DND-41 (cell line): ENCODE measurements at regions not wholly inside any gene's neighbourhood (a gene's known extent, or its start where the extent isn't known, plus 50 kb on each side); places are given as distances from the start of the nearest gene placed in this dataset.

ENCODE experiments used
- ATAC-seq: fragments of 200-7000 bp; cut with Tn5 transposase; 3 replicates; pipeline ENCODE4 v1.9.1; 2021; ENCODE audit warnings: low read depth; ENCODE audit not compliant: insufficient read depth
- DNase-seq: peaks from one replicate; pipeline ENCODE4 v3.0.0-alpha.2; 2020
- H2AFZ ChIP-seq: 2 replicates; pipeline ENCODE4 v1.6.0; 2012; ENCODE audit warnings: low read depth, low read length
- H3K27ac ChIP-seq: 2 replicates; pipeline ENCODE4 v1.5.1; 2012; ENCODE audit warnings: low read length, inconsistent platforms
- H3K27me3 ChIP-seq: fragments of 200-600 bp; sonication (generic); 2 replicates; pipeline ENCODE4 v1.6.0; 2012; ENCODE audit warnings: low read length, mild to moderate bottlenecking, inconsistent platforms; ENCODE audit not compliant: insufficient read depth, poor library complexity
- H3K36me3 ChIP-seq: 2 replicates; pipeline ENCODE4 v1.5.1; 2012; ENCODE audit warnings: low read length, inconsistent platforms; ENCODE audit not compliant: insufficient read depth
- H3K4me1 ChIP-seq: 2 replicates; pipeline ENCODE4 v1.5.1; 2012; ENCODE audit warnings: mild to moderate bottlenecking, low read length; ENCODE audit not compliant: insufficient read depth
- H3K4me2 ChIP-seq: 2 replicates; pipeline ENCODE4 v1.6.0; 2012; ENCODE audit warnings: mild to moderate bottlenecking, moderate library complexity, low read length, inconsistent platforms; ENCODE audit not compliant: insufficient read depth
- H3K4me3 ChIP-seq, 2 experiments: fragments of 200-600 bp in 1 of 2; shearing (Covaris generic) in 1 of 2; 2 replicates each; pipeline ENCODE4 v1.5.1; 2012 to 2016; ENCODE audit warnings: inconsistent platforms in 2 of 2, low read length in 2 of 2, mild to moderate bottlenecking in 2 of 2, low read depth in 1 of 2, moderate library complexity in 1 of 2
- H3K79me2 ChIP-seq: 2 replicates; pipeline ENCODE4 v1.6.0; 2012; ENCODE audit warnings: low read length, inconsistent platforms; ENCODE audit not compliant: insufficient read depth
- H3K9ac ChIP-seq: 2 replicates; pipeline ENCODE4 v1.6.0; 2012; ENCODE audit warnings: low read depth, mild to moderate bottlenecking, inconsistent platforms, low read length, moderate library complexity
- H3K9me3 ChIP-seq: 2 replicates; pipeline ENCODE4 v1.5.1; 2012; ENCODE audit warnings: low read length, moderate library complexity, mild to moderate bottlenecking, inconsistent platforms; ENCODE audit not compliant: insufficient read depth, severe bottlenecking
- H4K20me1 ChIP-seq: 2 replicates; pipeline ENCODE4 v1.6.0; 2012; ENCODE audit warnings: low read length; ENCODE audit not compliant: insufficient read depth
- EZH2 ChIP-seq: IDR thresholded peaks from 3 replicates; pipeline ENCODE4 v1.6.1; 2012; ENCODE audit warnings: borderline replicate concordance, low read depth, mild to moderate bottlenecking, moderate library complexity, low read length, inconsistent platforms; ENCODE audit not compliant: severe bottlenecking
- TF ChIP-seq, protein P1 (sequence below): IDR thresholded peaks from 2 replicates; pipeline ENCODE4 v1.5.1; 2012; ENCODE audit warnings: borderline replicate concordance, low read length, moderate library complexity, mild to moderate bottlenecking; ENCODE audit not compliant: poor library complexity, severe bottlenecking; ENCODE audit errors: extremely low read depth

DNA sequence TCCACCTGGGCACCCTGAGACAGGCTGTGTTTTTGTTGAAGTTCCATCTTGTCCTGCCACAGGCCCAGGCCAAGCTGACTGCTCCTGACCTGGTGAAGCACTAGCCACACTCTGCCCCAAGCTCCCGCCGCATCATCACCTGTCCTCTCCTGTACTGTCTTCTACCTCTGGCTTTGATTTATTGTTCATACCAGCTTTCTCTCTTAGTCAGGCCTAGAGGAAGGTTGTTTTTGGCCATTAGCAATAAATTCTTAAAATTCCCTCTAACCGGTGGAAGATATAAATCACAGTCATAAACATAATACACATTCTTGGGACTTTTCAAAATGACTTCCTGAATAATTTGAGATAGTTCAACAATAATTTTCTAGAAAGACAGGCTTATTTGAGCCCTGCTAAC, 169.4 kb downstream of the DAD1 start:
- DNase-seq: no peak
- H3K4me1 ChIP-seq: peaks cover 35% of the 10 kb centered on the region
- no peaks in the 10 kb centered on the region for H3K9me3 ChIP-seq
- no peak for ATAC-seq
- H4K20me1 ChIP-seq: no peaks in the 10 kb centered on the region
- H3K36me3 ChIP-seq: no peaks in the 10 kb centered on the region
- TF ChIP-seq, protein P1, sequence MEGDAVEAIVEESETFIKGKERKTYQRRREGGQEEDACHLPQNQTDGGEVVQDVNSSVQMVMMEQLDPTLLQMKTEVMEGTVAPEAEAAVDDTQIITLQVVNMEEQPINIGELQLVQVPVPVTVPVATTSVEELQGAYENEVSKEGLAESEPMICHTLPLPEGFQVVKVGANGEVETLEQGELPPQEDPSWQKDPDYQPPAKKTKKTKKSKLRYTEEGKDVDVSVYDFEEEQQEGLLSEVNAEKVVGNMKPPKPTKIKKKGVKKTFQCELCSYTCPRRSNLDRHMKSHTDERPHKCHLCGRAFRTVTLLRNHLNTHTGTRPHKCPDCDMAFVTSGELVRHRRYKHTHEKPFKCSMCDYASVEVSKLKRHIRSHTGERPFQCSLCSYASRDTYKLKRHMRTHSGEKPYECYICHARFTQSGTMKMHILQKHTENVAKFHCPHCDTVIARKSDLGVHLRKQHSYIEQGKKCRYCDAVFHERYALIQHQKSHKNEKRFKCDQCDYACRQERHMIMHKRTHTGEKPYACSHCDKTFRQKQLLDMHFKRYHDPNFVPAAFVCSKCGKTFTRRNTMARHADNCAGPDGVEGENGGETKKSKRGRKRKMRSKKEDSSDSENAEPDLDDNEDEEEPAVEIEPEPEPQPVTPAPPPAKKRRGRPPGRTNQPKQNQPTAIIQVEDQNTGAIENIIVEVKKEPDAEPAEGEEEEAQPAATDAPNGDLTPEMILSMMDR: no peak
- no peak for TF ChIP-seq EZH2
- no peak overlapping the region for H2AFZ ChIP-seq
- no peak overlapping the region for H3K9ac ChIP-seq
- H3K4me3 ChIP-seq: no peak overlapping the region
- no peak overlapping the region for H3K4me2 ChIP-seq
- H3K27ac ChIP-seq: no peak overlapping the region
- no peaks in the 10 kb centered on the region for H3K79me2 ChIP-seq
- no peaks in the 10 kb centered on the region for H3K27me3 ChIP-seq

DNA sequence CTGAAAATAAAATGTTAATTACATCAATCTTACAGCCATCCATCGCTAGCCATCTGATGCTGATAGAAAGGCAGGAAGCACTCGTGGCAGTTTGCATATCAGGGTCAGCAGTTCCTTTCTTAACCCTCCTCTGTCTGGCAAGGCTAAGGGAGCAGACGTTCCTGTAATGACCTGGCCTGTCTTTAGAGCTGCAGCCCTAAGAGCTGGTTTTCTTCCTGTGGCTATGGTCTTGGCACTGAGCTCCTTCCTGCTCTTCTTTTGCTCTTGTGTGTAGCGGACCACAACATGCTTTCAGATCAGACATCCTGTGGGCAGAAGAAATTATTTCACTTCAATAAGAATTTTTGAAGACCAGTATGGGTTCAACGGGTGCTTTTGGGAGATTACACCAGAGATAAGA, 170.4 kb downstream of the DAD1 start:
- Histone ChIP-seq H3K4me3 (no peak overlapping the region), H3K4me2 (no peak overlapping the region), H3K9ac (no peak overlapping the region), H4K20me1 (no peaks in the 10 kb centered on the region), H3K9me3 (no peaks in the 10 kb centered on the region), H3K79me2 (no peaks in the 10 kb centered on the region), H3K36me3 (no peaks in the 10 kb centered on the region), H3K27ac (peak overlapping the region; percentile 44), H3K4me1 (peaks cover 35% of the 10 kb centered on the region), H2AFZ (peak overlapping the region; percentile 8; the same call in 1 of the 2 replicates), H3K27me3 (no peaks in the 10 kb centered on the region)
- DNase-seq: peak; percentile 22
- TF ChIP-seq, protein P1: no peak
- no peak for TF ChIP-seq EZH2
- ATAC-seq: peak; percentile 74

DNA sequence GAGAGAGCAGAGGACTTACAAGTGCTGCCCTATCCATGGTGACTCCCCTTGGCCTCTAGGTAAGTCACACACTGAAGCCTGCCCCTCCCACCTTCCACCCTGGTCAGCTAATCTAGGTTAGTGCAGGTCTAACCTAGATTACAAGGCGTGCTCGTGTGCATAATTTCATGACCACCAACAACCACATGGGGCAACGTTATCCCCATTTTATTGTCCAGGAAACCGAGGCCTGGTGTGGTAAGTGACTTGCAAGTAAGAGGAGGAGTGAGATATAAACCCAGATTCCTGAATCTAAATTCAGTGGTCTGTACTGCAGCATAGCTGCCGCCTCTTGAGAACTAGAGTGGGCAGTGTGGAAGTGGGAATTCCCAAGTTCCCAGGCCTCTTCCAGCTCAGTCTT, 171.1 kb downstream of the DAD1 start:
- H3K4me3 ChIP-seq: no peak overlapping the region
- H3K79me2 ChIP-seq: no peaks in the 10 kb centered on the region
- TF ChIP-seq, protein P1: no peak
- no peak for TF ChIP-seq EZH2
- no peak overlapping the region for H2AFZ ChIP-seq
- no peaks in the 10 kb centered on the region for H3K27me3 ChIP-seq
- H3K36me3 ChIP-seq: no peaks in the 10 kb centered on the region
- no peak overlapping the region for H3K9ac ChIP-seq
- peaks cover 41% of the 10 kb centered on the region for H3K4me1 ChIP-seq
- no peaks in the 10 kb centered on the region for H3K9me3 ChIP-seq
- DNase-seq (peak; percentile 21), ATAC-seq (peak; percentile 29; the same call in 2 of the 3 replicates)
- H3K4me2 ChIP-seq: no peak overlapping the region
- peak overlapping the region; percentile 44 for H3K27ac ChIP-seq
- H4K20me1 ChIP-seq: no peaks in the 10 kb centered on the region

DNA sequence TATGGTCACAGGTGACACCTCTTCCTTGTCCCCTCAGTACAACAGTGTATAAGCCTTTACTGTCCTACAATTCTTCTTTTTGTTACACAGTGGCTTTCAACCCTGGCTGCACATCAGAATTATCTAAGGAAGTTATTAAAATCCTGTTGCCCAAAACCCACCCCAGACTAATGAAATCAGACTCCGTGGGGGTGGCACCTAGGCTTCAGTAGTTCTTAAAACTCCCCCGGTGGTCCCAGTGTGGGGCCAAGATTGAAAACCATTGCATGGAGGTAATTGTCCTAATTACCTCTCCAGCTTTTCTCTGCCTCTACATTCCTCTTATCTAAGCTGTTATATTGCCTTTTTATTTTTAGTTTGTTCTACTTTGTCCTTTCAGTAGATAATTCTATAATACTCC, 172.8 kb downstream of the DAD1 start:
- Histone ChIP-seq H4K20me1 (no peaks in the 10 kb centered on the region), H3K9me3 (no peaks in the 10 kb centered on the region), H3K27me3 (no peaks in the 10 kb centered on the region), H2AFZ (no peak overlapping the region), H3K9ac (no peak overlapping the region), H3K79me2 (no peaks in the 10 kb centered on the region), H3K4me3 (no peak overlapping the region), H3K4me2 (no peak overlapping the region), H3K4me1 (peaks cover 47% of the 10 kb centered on the region), H3K27ac (no peak overlapping the region), H3K36me3 (no peaks in the 10 kb centered on the region)
- no peak for DNase-seq
- TF ChIP-seq EZH2: no peak
- TF ChIP-seq, protein P1: no peak
- no peak for ATAC-seq
